Fibroblast of lung (primary cell): ENCODE measurements at regions not wholly inside any gene's neighbourhood (a gene's known extent, or its start where the extent isn't known, plus 50 kb on each side); places are given as distances from the start of the nearest gene placed in this dataset.
"Not testable (repeated sequence)": the region's sequence is repeated elsewhere in the genome, so short reads cannot be mapped to it uniquely, and the experiment has no call there.

Experiments used
- CTCF ChIP-seq, 2 donors: IDR thresholded peaks in 1 of 2; conservative IDR thresholded peaks in 1 of 2; 1 replicate in 1 of 2; 2 replicates in 1 of 2; pipeline ENCODE4 v1.5.1; 2011 to 2012; ENCODE audit warnings: low read length in 2 of 2, control low read depth in 1 of 2, inconsistent platforms in 1 of 2, low read depth in 1 of 2, mild to moderate bottlenecking in 1 of 2
- EZH2 ChIP-seq: IDR thresholded peaks from 2 replicates; pipeline ENCODE4 v1.5.1; 2012; ENCODE audit warnings: low read length, control low read depth, mild to moderate bottlenecking; ENCODE audit errors: missing control alignments

GRCh38 chr2:91536549-91537263 lies 2845.2 kb downstream of the RPIA start:
- not testable (repeated sequence) for TF ChIP-seq CTCF (conservative IDR thresholded peaks at IDR 0.05 in 1 of 2, IDR thresholded peaks at IDR 0.05 in 1 of 2; ENCODE audit: low read depth in 1 of 2, low read length in 2 of 2); EZH2
